IMR-90 (cell line): ENCODE measurements at regions not wholly inside any gene's neighbourhood (a gene's known extent, or its start where the extent isn't known, plus 50 kb on each side); places are given as distances from the start of the nearest gene placed in this dataset.

ENCODE experiments used
- ATAC-seq: fragments of 200-7000 bp; cut with Tn5 transposase; 2 replicates; pipeline ENCODE4 v1.9.1; 2020; ENCODE audit warnings: low read depth, mild to moderate bottlenecking, moderate library complexity
- BruUV-seq: library from RNA; stranded (reverse); fragments of 400-500 nt; replicated peaks from 2 replicates; lab custom pipeline; 2021; lab: Mats Ljungman, UMichigan
- CTCF ChIA-PET: fragments of 300-600 bp; formaldehyde crosslinking; extraction: SDS; loops from one replicate; lab custom pipeline; 2021; ENCODE audit warnings: antibody characterized with exemption; lab: Yijun Ruan, JAX
- POLR2A ChIA-PET: fragments of 300-600 bp; sonication (Branson Sonifier 250); formaldehyde crosslinking; loops from one replicate; lab custom pipeline; 2022; ENCODE audit warnings: antibody characterized with exemption; ENCODE audit not compliant: unreplicated experiment; lab: Charles Lee
- DNase-seq: peaks from one replicate; pipeline ENCODE4 v3.0.0; 2013
- H2AFZ ChIP-seq: replicated peaks from 2 replicates; pipeline ENCODE3; 2013; ENCODE audit warnings: low read length, mild to moderate bottlenecking; ENCODE audit not compliant: poor library complexity
- H2AK5ac ChIP-seq: 2 replicates; pipeline ENCODE4 v1.6.1; 2013; ENCODE audit warnings: low read depth, low read length, inconsistent platforms
- H2AK9ac ChIP-seq: replicated peaks from 2 replicates; pipeline ENCODE3; 2013; ENCODE audit warnings: mild to moderate bottlenecking, low read depth, low read length, moderate library complexity; ENCODE audit not compliant: poor library complexity
- H2BK120ac ChIP-seq: 2 replicates; pipeline ENCODE4 v1.6.1; 2013; ENCODE audit warnings: low read depth, low read length, inconsistent platforms
- H2BK15ac ChIP-seq: 3 replicates; pipeline ENCODE4 v1.6.1; 2013; ENCODE audit warnings: low read depth, low read length, inconsistent platforms
- H2BK20ac ChIP-seq: 2 replicates; pipeline ENCODE4 v1.6.1; 2013; ENCODE audit warnings: low read depth, mild to moderate bottlenecking, inconsistent platforms, low read length, moderate library complexity
- H2BK5ac ChIP-seq: 2 replicates; pipeline ENCODE4 v1.6.1; 2013; ENCODE audit warnings: mild to moderate bottlenecking, low read depth, low read length, inconsistent platforms; ENCODE audit not compliant: poor library complexity, severe bottlenecking
- H3K14ac ChIP-seq: replicated peaks from 2 replicates; pipeline ENCODE4 v1.6.1; 2013; ENCODE audit warnings: low read depth, low read length, inconsistent platforms
- H3K18ac ChIP-seq: 2 replicates; pipeline ENCODE4 v1.6.1; 2013; ENCODE audit warnings: low read depth, low read length, control low read depth
- H3K23ac ChIP-seq: 2 replicates; pipeline ENCODE4 v1.6.1; 2013; ENCODE audit warnings: low read depth, low read length, inconsistent platforms
- H3K27ac ChIP-seq: 2 replicates; pipeline ENCODE4 v1.5.1; 2013; ENCODE audit warnings: mild to moderate bottlenecking, control low read depth, low read length; ENCODE audit not compliant: insufficient read depth
- H3K27me3 ChIP-seq: 2 replicates; pipeline ENCODE4 v1.6.1; 2013; ENCODE audit warnings: low read length; ENCODE audit not compliant: control insufficient read depth, insufficient read depth
- H3K36me3 ChIP-seq: 2 replicates; pipeline ENCODE4 v1.6.1; 2013; ENCODE audit warnings: low read length, mixed read lengths; ENCODE audit not compliant: control insufficient read depth, insufficient read depth
- H3K4ac ChIP-seq: 2 replicates; pipeline ENCODE4 v1.6.1; 2013; ENCODE audit warnings: low read depth, low read length, inconsistent platforms
- H3K4me1 ChIP-seq: 2 replicates; pipeline ENCODE4 v1.6.1; 2013; ENCODE audit warnings: low read length, mixed read lengths; ENCODE audit not compliant: control insufficient read depth, insufficient read depth
- H3K4me2 ChIP-seq: 2 replicates; pipeline ENCODE4 v1.6.1; 2013; ENCODE audit warnings: low read depth, mild to moderate bottlenecking, control low read depth, low read length, moderate library complexity
- H3K4me3 ChIP-seq: 2 replicates; pipeline ENCODE4 v1.5.1; 2013; ENCODE audit warnings: low read depth, mild to moderate bottlenecking, control low read depth, low read length, moderate library complexity; ENCODE audit not compliant: insufficient read depth
- H3K56ac ChIP-seq: 2 replicates; pipeline ENCODE4 v1.6.1; 2013; ENCODE audit warnings: low read length, inconsistent platforms; ENCODE audit not compliant: insufficient read depth; ENCODE audit errors: extremely low read depth
- H3K79me1 ChIP-seq, 2 experiments: 2 replicates each; pipeline ENCODE4 v1.6.1; 2013; ENCODE audit warnings: low read length in 2 of 2, inconsistent platforms in 1 of 2, low read depth in 1 of 2
- H3K9ac ChIP-seq: 2 replicates; pipeline ENCODE4 v1.6.1; 2013; ENCODE audit warnings: low read depth, low read length, control low read depth
- H3K9me1 ChIP-seq: 2 replicates; pipeline ENCODE4 v1.6.1; 2013; ENCODE audit warnings: low read length, inconsistent platforms; ENCODE audit not compliant: insufficient read depth
- H3K9me3 ChIP-seq: 2 replicates; pipeline ENCODE4 v1.6.1; 2013; ENCODE audit warnings: low read length; ENCODE audit not compliant: control insufficient read depth, insufficient read depth
- H4K20me1 ChIP-seq: 2 replicates; pipeline ENCODE4 v1.6.1; 2013; ENCODE audit warnings: low read length, inconsistent platforms; ENCODE audit not compliant: insufficient read depth
- H4K5ac ChIP-seq: 2 replicates; pipeline ENCODE4 v1.6.1; 2013; ENCODE audit warnings: mild to moderate bottlenecking, low read depth, low read length, control low read depth
- H4K8ac ChIP-seq, 2 experiments: 2 replicates each; pipeline ENCODE4 v1.6.1; 2013; ENCODE audit warnings: low read depth in 2 of 2, low read length in 2 of 2, control low read depth in 1 of 2, inconsistent platforms in 1 of 2
- H4K91ac ChIP-seq: 2 replicates; pipeline ENCODE4 v1.6.1; 2013; ENCODE audit warnings: low read depth, low read length, inconsistent platforms; ENCODE audit not compliant: insufficient read depth
- BHLHE40 ChIP-seq: fragments of 150-350 bp; IDR thresholded peaks from 2 replicates; pipeline ENCODE4 v1.6.1; 2016; ENCODE audit warnings: mild to moderate bottlenecking, low read depth, low read length
- CEBPB ChIP-seq: IDR thresholded peaks from 2 replicates; pipeline ENCODE4 v1.6.1; 2012; ENCODE audit warnings: low read depth, low read length, improper control_type of control experiment
- CHD1 ChIP-seq: IDR thresholded peaks from 2 replicates; pipeline ENCODE4 v1.6.1; 2012; ENCODE audit warnings: low read depth, low read length, improper control_type of control experiment
- CTCF ChIP-seq: conservative IDR thresholded peaks from 2 replicates; pipeline ENCODE4 v1.5.1; 2012; ENCODE audit warnings: mild to moderate bottlenecking, low read depth, low read length, improper control_type of control experiment
- ELK1 ChIP-seq: fragments of 150-350 bp; IDR thresholded peaks from 2 replicates; pipeline ENCODE4 v1.6.1; 2016; ENCODE audit warnings: low read depth, mild to moderate bottlenecking, low read length, moderate library complexity, borderline replicate concordance
- MAFK ChIP-seq: IDR thresholded peaks from 2 replicates; pipeline ENCODE4 v1.6.1; 2012; ENCODE audit warnings: low read depth, low read length, improper control_type of control experiment
- MAZ ChIP-seq: IDR thresholded peaks from 2 replicates; pipeline ENCODE4 v1.6.1; 2012; ENCODE audit warnings: low read depth, mild to moderate bottlenecking, low read length, improper control_type of control experiment, moderate library complexity, borderline replicate concordance
- MXI1 ChIP-seq: IDR thresholded peaks from 2 replicates; pipeline ENCODE4 v1.6.1; 2012; ENCODE audit warnings: low read depth, mild to moderate bottlenecking, low read length, moderate library complexity, borderline replicate concordance
- NFE2L2 ChIP-seq: fragments of 150-350 bp; IDR thresholded peaks from 2 replicates; pipeline ENCODE4 v1.6.1; 2016; ENCODE audit warnings: low read depth, mild to moderate bottlenecking, low read length
- POLR2A ChIP-seq: IDR thresholded peaks from 2 replicates; pipeline ENCODE4 v1.6.1; 2012; ENCODE audit warnings: mild to moderate bottlenecking, low read depth, low read length
- RAD21 ChIP-seq: IDR thresholded peaks from 2 replicates; pipeline ENCODE4 v1.6.1; 2012; ENCODE audit warnings: low read length, improper control_type of control experiment
- RCOR1 ChIP-seq: IDR thresholded peaks from 2 replicates; pipeline ENCODE4 v1.6.1; 2012; ENCODE audit warnings: mild to moderate bottlenecking, low read length, improper control_type of control experiment; ENCODE audit not compliant: insufficient replicate concordance
- SMC3 ChIP-seq: fragments of 150-350 bp; IDR thresholded peaks from 2 replicates; pipeline ENCODE4 v1.6.1; 2016; ENCODE audit warnings: low read depth, mild to moderate bottlenecking, antibody characterized with exemption, low read length, moderate library complexity
- USF2 ChIP-seq: fragments of 150-350 bp; IDR thresholded peaks from 2 replicates; pipeline ENCODE4 v1.6.1; 2017; ENCODE audit warnings: mild to moderate bottlenecking, antibody characterized with exemption, low read length, low read depth
- WGBS, 2 experiments: methylation state at CpG; one replicate each; pipeline versions ENCODE4 v1.1.5 to v1.1.7; 2013; ENCODE audit warnings: missing lambda C conversion rate in 2 of 2; ENCODE audit not compliant: insufficient read length in 1 of 2; ENCODE audit errors: extremely low coverage in 2 of 2; 5-methylcytosine and 5-hydroxymethylcytosine counted together
- dilution Hi-C: fragments of 300-500 bp; cut with HindIII; formaldehyde crosslinking; loops from one replicate; pipeline ENCODE4 v1.14.3; 2018; ENCODE audit warnings: low sequenced_read_pairs; ENCODE audit not compliant: unreplicated experiment
- in situ Hi-C: fragments of 300-500 bp; cut with MboI; formaldehyde crosslinking; loops from 3 replicates; pipeline ENCODE4 v1.14.3; 2019; ENCODE audit warnings: low sequenced_read_pairs, inconsistent platforms, mixed read lengths
- intact Hi-C: fragments of 100-400 bp; cut with micrococcal nuclease; formaldehyde crosslinking; loops from 2 replicates; pipeline ENCODE4 v1.10.0; 2022

GRCh38 chr10:33813415-33813814, 478.9 kb upstream of the NRP1 start:
- Histone ChIP-seq H2AFZ (no peak overlapping the region), H2AK9ac (no peak overlapping the region), H4K20me1 (no peaks in the 10 kb centered on the region), H4K5ac (no peak overlapping the region), H3K79me1 (no peaks in the 10 kb centered on the region), H3K9ac (no peak overlapping the region), H2BK20ac (no peak overlapping the region), H3K9me3 (no peaks in the 10 kb centered on the region), H2BK5ac (no peak overlapping the region), H3K27me3 (0 out of 2 replicates have a peak, but pooled peaks cover 2% of the 10 kb centered on the region), H2BK15ac (no peak overlapping the region), H3K9me1 (no peaks in the 10 kb centered on the region), H3K27ac (no peak overlapping the region), H3K14ac (no peak overlapping the region), H3K4me1 (no peaks in the 10 kb centered on the region), H3K18ac (no peak overlapping the region), H3K4ac (no peak overlapping the region), H4K8ac (no peak overlapping the region), H3K36me3 (no peaks in the 10 kb centered on the region), H3K4me3 (no peak overlapping the region), H3K56ac (no peak overlapping the region), H4K91ac (no peak overlapping the region), H2AK5ac (no peak overlapping the region), H2BK120ac (no peak overlapping the region), H3K4me2 (no peak overlapping the region), H3K23ac (no peak overlapping the region)
- dilution Hi-C loops: no loop called here
- POLR2A ChIA-PET: no interaction called here
- in situ Hi-C loops: no loop called here
- WGBS, 2 experiments: 80% methylated on average over 1 of the region's 2 CpGs; no CpG with 5 or more reads in 1 of the 2 experiments
- intact Hi-C loops: no loop called here
- no peak for DNase-seq
- no peak for TF ChIP-seq RCOR1
- TF ChIP-seq CEBPB: no peak
- no peak for TF ChIP-seq MAZ
- no peak for TF ChIP-seq POLR2A
- TF ChIP-seq CHD1: no peak
- no peak for TF ChIP-seq USF2
- TF ChIP-seq BHLHE40: no peak
- TF ChIP-seq SMC3: no peak
- no peak for TF ChIP-seq ELK1
- TF ChIP-seq MXI1: no peak
- TF ChIP-seq RAD21: no peak
- no peak for TF ChIP-seq MAFK
- no peak for TF ChIP-seq CTCF
- no peak for TF ChIP-seq NFE2L2
- ATAC-seq: no peak
- BruUV-seq: no TSS peak
- CTCF ChIA-PET: interaction anchor here (0.6 kb wide), 1 partner anchor 148 kb away, joined by 4 read pairs; no protein-coding TSS in a partner anchor
